GM18508 (cell line): ENCODE measurements at regions not wholly inside any gene's neighbourhood (a gene's known extent, or its start where the extent isn't known, plus 50 kb on each side); places are given as distances from the start of the nearest gene placed in this dataset.

Experiments
- ATAC-seq: cut with Tn5 transposase; IDR thresholded peaks from one replicate; pipeline ENCODE4 v1.9.1; 2021; ENCODE audit warnings: moderate number of reproducible peaks; ENCODE audit not compliant: insufficient read depth, unreplicated experiment

DNA sequence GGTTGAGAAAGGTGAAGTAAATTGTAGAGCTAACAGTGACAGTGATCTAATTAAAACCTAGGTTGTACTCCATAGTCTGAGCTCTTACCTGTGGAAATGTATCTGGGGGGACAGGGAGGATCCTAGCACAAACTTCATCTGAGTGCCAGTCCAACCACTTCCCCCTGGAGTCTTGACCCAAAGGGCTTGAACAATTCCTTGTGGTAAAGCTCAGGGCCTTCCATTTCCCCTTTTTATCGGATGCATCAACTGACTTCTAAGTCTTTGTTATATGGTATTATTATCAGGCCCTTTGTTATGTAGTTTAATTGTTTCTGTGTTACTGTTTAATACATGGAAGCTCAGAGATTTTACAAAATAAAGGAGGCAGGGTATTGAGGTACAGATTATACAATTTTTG lies 140.2 kb upstream of the SESN3 start:
- ATAC-seq: no peak

GRCh38 chr11:95367726-95368125 lies 136.7 kb upstream of the SESN3 start:
- ATAC-seq: no peak

GRCh38 chr11:95365348-95365747 lies 134.3 kb upstream of the SESN3 start:
- ATAC-seq: no peak

DNA sequence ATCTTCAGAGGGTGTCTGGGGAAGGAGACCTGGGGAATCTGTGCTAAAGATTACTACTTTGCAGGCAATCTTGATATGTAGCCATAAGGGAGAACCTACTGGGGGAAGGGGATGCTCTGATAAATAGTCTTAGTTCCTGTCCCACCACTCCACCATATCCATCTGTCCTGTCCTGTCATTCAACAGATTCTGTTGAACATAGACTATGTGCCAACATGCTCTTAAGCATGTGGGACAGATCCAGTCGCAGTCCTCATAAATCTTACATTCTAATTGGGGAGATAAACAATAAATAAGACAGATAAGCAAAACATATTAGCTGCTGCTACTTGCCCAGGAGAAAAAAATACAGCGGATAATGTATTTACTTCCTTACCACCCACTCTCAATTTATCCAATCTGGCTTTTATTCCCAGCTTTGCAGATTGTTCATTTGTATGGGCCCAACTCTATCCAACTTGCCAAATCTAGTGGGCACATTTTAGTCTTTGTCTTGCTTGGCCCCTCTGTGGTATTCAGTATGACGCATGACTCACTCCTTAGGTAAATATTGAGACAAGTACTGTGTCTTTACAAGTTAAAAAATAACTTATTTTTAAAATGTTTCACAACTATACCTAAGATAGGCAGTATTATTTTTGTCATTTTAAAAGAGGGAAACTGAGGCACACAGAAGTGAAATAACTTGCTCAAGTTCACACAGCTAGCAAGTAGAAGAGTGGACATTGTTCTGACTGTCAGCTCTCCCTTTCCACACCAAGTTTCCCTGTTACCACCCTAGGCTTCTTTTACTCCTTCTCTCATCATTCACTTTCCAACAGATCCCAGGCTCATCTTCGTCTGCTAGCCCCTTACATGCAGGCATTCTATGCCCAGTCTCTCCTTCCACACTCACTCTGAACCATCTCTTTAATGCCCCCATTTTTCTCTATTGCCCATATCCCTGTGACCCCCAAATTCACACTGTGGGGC lies 133.6 kb upstream of the SESN3 start:
- ATAC-seq: no peak

GRCh38 chr11:95363708-95364107 lies 132.7 kb upstream of the SESN3 start:
- no peak for ATAC-seq

- no peak for ATAC-seq
Observed at GRCh38 chr11:95363164-95363563, 132.2 kb upstream of the SESN3 start.

- no peak for ATAC-seq
Observed at GRCh38 chr11:95361180-95361579, 130.2 kb upstream of the SESN3 start.

GRCh38 chr11:95360377-95361075 lies 129.5 kb upstream of the SESN3 start:
- ATAC-seq: no peak

DNA sequence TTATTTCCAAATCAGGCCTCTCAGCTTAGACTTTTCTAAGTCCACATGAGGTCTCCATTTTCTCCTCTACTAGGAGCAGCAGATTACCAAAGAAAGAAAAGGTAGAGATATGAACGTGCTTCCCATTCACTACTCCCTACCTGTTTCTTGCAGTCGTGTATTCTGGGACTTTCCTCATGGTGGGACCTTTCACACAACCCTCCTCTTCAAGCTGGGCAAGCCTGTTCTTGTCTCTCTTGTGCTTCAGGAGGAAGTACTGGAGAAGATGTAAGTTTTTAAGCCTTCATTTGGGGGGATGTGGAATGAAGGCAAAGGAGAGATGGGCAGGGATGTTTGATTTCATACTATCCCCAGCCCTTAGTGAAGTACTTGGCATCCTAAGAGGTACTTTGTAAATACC lies 128.8 kb upstream of the SESN3 start:
- ATAC-seq: no peak

- no peak for ATAC-seq
Observed at GRCh38 chr11:95359341-95359663, 128.3 kb upstream of the SESN3 start.

GRCh38 chr11:95358511-95359340 lies 127.7 kb upstream of the SESN3 start:
- no peak for ATAC-seq

- no peak for ATAC-seq
Observed at GRCh38 chr11:95354304-95354703, 123.3 kb upstream of the SESN3 start.

DNA sequence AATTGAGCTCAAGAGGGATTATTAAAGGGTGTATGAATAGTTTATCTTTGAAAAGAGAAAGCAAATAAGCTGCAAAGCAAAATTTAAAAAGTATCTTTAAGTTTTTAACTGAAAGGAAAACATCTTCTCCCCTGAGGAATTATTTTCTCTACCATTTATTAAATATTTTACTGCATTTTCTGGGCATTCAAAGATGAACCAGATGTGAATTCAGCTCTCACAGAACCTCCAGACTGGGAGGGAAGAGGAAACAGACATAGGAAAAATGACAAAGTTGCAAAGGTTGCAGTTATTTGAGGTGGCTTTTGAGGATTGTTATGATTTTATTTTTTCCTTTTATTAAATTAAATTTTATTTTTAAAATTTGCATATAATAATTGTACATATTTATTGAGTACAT lies 122.7 kb upstream of the SESN3 start:
- no peak for ATAC-seq

DNA sequence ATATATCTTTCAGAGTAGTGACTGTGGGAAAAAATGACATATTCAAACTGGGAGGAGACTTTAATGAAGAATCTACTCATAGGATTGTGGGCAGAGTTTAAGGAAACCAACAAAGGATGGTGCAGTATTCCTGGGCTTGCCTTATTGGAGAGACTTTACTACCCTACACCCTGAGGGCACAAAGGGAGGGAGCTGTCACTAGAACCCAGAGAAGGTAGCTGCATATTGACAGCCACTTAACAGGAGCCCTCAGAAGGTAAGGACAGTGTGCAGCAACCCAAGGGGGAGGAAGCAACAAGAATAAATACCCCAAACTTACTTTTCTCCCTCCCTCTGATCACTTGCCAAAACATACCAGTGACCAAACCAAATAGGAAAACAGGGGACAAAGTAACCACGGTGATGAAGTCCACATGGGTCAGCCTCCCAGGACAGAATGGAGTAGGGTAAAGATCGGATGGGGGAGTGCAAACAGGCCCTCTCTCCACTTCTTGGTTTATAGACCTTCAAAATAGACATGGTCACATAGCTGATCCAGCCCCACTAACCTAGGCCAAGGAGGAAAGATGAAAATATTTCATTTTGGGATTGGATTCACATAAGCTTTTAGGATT lies 121.8 kb upstream of the SESN3 start:
- no peak for ATAC-seq

DNA sequence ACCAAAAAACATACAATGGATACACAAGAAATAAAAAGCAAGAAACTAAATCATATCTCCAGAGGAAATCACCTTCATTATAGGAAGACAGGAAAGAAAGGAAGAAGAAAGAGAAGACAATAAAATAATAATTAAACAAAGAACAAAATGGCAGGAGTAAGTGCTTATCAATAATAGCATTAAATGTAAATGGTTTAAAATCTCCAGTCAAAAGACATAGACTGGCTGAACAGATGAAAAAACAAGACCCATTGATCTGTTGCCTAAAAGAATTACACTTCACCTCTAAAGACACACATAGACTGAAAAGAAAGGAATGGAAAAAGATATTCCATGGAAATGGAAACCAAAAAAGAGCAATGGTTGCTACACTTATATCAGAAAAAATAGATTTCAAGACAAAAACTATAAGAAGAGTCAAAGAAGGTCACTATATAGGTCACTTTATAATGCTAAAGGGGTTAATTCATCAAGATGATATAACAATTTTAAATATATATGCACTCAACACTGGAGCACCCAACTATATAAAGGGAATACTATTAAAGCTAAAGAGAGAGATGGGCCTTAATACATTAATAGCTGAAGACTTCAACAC lies 118.4 kb upstream of the SESN3 start:
- no peak for ATAC-seq

DNA sequence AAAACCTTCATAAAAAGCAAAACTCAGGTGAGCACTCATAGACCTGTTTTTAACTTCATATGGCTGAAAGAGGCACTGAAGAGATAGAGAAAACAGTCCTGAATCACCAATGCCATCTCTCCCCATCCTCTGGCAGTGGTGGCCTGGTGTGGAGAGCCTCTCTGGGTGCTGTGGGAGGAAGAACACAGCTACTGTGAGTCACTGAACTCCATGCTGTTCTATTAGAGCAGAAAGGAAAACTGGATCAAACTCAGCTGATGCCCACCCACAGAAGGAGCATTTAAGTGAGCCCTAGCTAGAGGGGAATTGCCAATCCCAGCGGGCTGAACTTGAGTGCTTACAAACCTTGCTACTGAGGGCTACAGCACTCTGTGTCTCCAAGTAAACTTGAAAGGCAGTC lies 115.3 kb upstream of the SESN3 start:
- ATAC-seq: no peak

DNA sequence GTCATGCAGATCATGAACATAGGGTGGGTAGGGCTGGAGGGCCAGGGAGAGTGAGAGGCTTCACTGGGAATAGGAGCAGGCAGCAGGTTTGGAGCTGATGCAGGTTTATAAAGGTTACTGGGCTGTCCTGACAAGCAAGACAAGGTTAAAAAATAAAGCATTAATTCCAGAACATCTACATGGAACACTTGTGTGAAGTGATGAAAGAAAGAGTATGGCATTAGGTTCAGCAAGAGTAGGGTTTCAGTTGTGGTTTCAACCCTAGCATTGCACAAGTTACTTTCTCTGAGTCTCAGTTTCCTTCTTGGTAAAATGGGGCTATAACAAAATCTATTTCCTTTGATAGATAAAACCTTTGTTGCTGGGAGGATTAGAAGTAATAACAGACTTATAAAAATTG lies 114.6 kb upstream of the SESN3 start:
- ATAC-seq: no peak

- ATAC-seq: no peak
Observed at GRCh38 chr11:95344932-95345642, 114.1 kb upstream of the SESN3 start.

DNA sequence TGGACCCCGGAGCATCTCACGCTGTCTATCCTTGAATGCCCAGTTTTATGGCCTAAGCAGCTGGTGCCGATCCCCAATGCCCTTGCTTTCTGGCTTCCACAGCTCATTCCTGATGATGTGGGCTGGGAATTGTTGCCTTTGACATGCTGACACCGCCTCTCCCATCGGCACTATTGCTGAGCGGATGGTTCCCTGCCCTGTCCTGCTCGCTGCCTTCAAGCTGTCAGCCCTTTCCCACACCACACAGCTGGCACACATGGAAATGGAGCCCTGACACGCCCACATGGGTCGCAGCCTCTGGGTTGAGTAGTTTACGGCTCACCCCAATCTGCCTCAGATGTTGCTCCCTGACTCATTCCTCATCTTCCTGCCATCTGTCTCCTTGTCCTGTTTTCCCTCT lies 110.2 kb upstream of the SESN3 start:
- ATAC-seq: no peak
